HG02884 (cell line): ENCODE measurements at regions not wholly inside any gene's neighbourhood (a gene's known extent, or its start where the extent isn't known, plus 50 kb on each side); places are given as distances from the start of the nearest gene placed in this dataset.

Experiments
- ATAC-seq: cut with Tn5 transposase; IDR thresholded peaks from one replicate; pipeline ENCODE4 v1.9.1; 2021; ENCODE audit warnings: mild to moderate bottlenecking, moderate library complexity; ENCODE audit not compliant: unreplicated experiment

DNA sequence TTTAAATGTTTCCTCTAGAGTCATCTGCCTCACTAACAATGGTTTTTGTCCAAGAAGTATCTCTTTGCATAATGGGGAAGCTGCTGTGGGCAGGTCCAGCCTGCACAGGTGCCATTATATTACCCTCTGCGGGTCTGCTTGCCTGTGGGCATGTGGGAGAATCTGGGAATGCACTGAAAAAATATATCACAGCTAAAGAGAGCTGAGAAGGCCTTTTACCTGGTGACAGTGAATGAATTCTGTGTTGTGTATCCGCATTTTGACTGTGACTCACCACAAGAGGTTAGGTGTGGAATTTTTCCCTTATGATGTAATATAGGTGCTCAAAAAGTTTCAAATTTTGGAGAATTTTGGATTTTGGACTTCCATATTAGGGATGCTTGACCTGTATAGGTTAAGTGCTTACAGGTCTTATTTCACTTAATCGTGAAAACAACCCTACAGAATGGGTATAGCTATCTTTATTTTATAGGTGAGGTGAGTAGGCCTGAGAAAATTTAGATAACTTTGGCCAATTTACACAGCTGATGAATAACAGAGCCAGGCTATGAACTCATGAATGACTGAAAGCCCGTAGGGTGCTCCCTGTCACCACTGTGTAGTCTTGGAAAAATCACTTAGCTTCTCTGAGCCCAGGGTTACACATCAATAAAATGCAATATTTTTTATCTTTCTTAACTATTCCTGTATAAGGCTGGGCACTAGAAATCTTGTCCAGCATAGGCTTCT lies 198.0 kb upstream of the EPHA5 start:
- ATAC-seq = no peak

DNA sequence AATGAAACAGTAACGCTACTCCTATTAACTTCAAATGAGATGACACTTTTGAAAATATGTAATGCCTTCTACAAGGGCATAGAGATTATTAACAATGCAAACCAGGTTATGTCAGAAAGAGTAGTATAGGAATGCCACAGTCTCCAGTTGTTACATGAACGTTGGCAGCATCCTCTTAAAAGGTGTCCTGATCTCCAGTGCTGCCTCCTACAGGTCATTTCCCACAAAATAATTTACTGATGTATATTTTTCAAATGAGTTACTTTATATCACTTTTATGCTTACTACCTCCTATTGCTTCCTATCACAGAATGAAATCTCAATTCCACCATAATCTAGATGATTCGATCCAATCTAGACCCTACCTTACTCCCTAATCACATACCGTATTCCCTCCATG lies 195.2 kb upstream of the EPHA5 start:
- ATAC-seq = no peak

DNA sequence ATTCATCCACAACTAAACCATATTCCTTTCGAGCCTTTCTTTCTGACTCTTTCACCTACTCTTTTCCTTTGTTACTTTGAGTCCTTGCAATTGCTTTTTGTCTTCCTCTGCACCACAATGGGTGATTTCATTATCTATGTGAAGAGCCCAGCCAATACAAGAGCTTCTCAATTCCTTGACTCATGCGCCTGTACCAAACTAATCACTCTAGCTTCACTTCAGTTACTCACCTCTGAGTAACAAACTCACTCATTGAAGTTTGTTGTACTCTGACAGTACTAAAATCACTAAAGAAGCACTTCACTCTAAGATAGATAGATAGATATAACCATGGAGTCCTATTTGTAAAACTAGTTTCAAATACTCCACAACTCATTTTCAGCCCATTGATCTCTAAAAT lies 191.7 kb upstream of the EPHA5 start:
- no peak for ATAC-seq

DNA sequence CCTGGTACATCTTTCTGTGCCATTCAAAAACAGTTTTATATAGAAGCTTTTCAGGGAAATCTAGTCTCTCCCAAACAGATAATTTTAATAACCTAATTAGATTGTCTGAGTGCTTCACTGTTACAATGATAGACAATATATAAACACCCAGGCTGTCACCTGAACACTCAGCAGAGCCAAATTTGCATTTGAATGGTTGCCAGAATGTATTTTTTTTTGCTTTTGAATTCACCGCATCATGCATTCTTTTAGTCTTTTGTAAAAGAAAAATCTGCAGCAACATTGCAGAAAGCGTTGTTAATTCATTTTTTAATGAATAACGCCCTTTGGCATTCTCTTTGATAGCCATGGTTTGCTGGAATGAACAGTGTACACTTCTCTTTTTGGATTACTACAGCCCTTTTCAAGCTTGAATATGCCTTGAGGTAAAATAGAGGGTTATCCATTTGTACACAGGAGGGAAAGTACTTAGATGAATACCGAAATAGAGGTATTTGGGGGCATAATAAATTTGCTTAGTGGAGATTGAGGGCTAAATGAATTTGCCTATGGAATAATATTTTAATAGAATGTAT lies 175.0 kb upstream of the EPHA5 start:
- ATAC-seq = no peak

DNA sequence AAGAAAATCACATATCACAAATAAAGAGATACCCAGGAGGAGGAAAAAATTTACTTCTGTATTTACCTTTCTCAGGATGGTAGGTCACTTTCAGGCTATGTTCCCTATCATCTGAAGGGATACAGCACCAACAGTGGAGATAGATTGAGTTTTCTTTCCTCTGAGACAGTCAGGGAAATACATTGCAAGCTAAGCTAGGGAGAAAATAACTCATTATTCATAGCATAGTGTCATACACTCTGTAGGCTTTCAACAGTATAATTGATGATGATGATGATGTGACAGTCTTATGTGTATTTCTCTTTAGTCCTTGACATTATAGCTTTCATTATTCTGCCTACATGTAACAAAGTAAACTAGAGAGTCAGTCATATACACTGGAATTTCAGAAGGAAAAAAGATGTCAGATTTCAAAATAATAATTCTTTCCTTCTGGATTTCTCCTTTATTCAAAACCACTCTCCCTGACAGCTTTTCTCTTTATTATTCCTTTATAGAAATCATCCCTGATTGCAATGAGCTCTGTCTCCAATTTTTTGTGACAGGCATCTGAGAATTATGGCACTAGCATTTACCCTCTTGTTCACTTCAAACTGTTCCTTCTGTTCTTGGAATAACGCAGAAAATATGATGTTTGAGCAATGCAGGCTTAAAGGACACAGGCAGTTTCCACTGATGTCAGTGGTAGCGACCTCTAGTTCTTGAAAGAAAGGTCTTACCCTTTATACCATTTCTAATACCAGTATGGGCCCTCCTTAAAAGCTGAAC lies 169.1 kb upstream of the EPHA5 start:
- ATAC-seq = no peak

DNA sequence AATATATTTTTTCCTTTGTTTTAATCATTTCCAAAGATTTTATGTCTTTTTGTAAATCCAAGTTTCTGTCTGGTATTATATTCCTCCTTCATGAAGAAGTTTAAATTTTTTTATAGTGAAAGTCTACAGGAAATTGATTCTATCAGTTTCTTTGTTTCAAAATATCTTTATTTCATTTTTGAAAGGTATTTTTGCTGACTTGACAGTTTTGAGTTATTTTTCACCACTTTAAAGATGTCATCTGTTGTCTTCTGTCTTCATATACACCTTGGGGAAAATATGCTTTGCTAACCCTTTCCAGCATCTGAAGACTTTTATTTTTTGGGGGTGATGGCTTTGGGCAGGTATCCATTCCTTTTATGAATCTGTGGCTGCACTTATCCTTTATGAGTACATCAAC lies 164.4 kb upstream of the EPHA5 start:
- no peak for ATAC-seq

DNA sequence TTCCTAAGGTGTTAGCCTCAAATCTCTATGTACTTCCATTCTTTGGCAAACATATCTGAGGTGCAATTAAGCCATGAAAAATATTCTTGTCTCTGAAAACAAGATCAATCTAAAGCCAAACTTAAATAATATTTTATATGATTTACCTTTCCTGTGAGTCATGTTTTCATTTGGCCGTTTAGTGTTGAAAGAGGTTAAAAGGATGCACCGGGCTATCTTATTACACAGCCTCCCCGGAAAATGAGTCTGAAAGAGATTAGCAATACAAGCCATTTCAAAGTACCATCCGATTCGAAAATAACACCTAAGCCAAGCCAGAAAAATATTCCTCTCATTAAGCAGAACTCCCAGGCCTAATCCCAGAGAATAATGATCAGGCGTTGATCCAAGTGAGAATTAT lies 161.5 kb upstream of the EPHA5 start:
- ATAC-seq = no peak

DNA sequence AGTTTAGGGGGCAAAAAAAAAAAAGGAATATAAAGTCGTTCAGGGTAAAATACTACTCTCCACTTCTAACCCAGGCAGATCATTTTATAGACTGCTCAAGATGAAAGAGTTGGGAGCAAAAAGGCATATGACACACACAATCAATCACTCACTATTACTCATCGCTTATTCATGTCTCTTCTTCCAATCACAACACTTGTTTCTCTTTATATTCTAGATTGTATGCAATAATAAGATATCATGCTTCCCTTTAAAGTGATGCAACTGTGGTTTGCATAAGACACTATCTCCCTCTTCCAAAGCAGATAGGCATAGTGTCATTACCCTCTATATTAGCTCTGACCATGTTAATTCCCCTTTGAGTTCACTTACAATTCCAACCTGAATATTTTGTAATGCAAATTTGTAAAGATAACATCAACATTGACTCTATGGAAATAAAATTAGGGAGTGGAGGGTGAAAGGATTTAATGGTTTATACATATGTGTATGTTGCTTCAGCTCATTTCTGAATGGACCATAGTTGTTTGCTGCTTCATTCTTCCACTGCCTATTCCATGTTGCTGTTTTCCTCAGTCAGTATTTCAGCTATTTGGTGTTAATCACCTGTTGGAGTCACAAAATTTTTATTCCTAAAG lies 154.9 kb upstream of the EPHA5 start:
- no peak for ATAC-seq

DNA sequence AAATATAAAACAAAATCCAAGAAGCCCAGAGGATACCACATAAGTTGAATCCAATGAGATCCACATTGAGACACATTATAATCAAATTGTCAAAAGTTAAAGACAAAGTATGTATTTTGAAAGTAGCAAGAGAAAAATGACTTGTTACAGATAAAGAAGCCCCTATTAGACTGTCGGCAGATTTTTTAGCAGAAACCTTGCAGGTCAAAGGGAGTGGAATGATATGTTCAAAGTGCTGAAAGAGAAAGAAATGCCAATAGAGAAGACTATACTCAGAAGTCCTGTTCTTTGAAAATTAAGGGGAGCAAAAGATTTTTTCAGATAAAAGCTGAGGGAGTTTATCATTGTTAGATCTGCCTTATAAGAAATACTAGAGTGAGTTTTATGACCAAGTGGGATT lies 148.9 kb upstream of the EPHA5 start:
- ATAC-seq = no peak

DNA sequence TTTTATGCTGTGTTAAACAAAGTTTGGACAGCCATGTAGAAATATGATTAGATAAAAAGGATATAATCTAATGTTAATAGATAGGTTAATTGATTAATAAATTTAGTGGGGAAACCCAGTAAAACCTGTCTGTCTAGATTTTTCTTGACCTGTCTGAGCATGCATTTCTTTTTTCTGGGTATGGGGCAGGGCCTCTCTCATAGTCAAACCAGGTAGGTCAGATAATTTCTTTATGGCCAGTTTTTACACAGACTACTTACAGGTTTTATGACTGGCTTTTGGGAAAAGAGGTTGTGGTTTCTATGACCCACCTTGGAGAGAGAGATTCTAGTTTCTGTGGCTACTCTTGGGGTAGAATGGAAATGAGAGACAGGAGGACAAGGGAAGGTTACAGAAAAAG lies 135.6 kb upstream of the EPHA5 start:
- ATAC-seq = no peak

DNA sequence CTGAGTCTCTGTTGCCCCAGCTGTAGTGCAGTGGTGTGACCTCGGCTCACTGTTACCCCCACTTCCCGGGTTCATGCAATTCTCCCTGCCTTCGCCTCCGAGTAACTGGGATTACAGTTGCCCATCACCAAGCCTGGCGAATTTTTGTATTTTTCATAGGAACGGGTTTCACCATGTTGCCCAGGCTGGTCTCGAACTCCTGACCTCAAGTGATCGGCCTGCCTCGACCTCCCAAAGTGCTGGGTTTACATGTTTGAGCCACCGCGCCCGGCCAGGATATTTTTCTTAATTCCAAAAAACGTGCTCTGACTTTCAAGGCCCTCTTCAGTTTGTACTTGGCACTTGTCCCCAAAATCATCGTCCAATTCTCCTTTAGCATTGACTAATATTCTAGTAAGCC lies 129.2 kb upstream of the EPHA5 start:
- ATAC-seq = no peak

DNA sequence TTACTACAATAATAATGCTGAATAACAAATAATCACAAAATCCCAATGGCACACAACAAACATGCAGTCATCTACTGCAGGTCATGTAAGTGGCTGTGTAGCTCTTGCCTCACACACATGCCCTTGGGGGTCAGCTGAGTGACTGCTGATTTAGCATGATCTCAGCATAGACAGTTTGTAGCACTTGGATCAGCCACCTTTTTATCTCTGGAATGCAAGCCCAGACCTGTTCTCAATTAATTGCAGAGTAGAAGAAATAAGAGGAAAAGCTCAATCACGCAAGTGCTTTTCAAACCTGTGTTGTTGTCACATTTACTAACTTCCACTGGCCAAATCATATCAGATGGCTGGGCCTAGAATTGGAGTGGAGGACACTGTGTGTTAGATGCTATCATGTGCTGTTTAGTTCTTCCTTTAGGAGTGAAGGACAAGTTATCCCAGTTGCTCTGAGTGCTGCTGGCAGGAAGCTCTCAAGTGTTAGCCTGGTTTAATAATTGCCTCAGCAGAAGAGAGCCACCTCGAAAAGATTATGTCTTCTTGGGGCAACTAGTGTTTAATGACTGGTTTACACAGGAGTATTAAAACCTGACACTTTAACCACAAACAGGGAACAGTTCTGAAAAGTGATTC lies 128.3 kb upstream of the EPHA5 start:
- ATAC-seq = no peak

DNA sequence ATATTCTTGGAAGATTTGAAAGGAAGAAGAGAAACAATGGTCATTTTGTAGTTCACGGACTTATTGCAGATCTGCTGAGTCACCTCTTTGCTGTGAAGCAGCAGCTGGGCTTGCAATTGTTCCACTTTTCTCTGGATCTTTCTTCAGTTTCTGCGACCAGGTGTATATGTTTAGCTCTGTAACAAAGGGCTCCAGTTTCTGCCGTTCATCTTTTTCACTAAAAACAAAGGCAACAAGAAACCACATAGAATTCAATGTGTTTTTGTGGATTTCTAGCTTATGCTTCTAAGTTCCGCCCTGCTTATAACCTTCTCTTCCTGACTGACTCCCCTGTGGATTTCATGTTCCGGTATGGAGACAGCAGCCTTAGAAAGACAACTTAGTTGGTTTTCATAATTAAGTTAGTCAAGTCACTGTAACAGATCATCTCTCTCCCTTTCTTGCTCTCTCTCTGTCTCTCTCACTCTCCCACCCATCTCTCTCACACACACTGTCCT lies 121.6 kb upstream of the EPHA5 start:
- no peak for ATAC-seq

DNA sequence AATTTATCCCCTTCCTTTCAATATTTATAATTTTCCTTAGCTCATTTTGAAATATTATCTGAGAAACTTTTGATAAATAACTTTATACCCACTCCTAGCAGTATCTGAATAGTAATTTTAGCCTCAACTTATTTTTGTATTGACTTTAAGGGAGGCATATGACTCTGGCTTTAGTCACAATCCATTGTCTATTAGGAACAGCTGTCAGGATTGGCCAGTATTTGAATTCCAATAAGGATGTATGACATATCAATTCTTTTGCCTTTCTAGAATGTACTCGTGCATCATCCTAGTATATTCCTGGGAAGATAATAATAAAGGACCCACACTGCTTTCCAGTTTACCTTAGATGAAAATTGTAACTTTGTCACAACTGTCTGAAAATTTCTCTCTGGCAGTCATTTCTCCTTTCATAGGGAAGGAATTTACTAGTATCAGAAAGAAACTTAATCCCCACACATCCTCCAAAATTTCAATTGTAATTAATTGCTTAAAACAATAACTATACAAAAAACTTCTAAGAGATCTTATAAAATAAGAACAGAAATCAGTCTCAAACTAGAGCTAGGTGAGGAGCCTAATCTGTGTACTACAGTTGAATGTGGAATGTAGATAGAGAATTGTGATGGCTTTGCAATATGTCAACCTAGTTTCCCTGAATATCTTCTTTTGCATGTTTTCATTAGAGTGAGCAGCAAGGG lies 121.0 kb upstream of the EPHA5 start:
- no peak for ATAC-seq

DNA sequence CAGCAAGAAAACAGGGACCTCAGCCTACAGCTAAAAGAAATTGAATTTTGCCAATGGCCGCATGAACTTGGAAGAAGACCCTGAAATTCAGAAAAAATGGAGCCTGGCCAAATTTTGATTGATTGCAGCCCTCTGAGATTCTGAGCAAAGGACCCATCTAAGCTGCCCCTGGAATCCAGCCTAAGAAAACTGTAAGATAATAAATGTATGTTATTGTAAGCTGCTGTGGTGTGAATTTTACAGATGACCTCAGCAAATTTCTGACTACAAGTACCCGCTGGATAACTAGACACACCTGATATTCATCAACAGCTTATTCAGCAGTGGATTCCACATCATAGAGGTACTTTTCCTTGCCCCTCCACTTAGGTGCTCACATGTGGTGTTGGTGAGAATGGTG lies 119.5 kb upstream of the EPHA5 start:
- ATAC-seq = no peak

DNA sequence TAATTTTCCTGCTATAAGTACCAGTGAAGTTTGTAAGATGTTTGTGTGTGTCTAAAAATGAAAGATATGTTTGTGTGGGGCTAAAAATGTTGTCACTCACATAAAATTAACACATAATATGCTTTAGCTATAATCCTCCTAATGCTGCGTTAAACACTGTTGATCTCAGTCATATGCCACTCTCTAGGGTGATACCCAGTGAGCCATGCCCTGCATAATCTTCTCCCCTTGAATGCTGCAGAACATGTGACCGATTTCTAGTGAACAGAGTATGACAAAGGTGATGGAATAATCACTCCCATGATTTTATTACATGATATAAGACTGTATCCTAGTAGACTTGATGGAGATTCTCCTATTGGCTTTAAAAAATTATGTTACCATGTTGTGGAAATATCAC lies 119.1 kb upstream of the EPHA5 start:
- no peak for ATAC-seq

DNA sequence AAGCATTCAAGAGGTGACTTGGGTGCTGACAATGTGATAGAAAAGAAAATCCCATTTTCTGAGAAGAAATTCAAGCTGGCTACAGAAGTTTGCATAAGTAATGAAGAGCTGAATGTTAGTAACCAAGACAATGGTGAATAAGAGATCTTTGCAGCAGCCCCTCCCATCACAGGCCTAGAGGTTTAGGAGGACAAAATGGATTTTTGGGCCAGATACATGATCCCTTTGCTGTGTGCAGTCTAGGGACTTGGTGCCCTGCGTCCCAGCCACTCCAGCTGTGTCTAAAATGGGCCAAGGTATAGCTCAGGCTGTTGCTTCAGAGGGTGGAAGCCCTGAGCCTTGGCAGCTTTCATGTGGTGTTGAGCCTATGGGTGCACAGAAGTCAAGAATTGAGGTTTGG lies 107.0 kb upstream of the EPHA5 start:
- no peak for ATAC-seq

DNA sequence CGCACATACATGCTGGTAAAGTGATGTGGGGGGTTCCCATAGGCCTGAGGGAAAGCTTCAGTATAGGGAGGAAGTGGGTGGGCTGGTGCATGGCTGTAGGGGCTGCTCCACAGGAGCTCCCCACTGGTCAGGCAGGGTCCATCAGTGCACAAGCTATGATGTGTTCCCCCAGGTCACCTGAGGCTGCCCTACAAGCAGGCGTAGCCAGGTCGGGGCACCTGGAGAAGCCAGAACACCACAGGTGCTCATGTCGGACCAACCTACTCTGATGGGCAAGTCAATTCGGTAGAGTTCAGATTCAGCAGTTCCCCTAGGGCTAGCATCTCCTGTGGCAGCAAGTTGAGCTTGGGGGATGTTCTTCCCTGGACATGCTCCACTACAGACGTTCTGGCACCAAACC lies 103.3 kb upstream of the EPHA5 start:
- ATAC-seq = no peak

DNA sequence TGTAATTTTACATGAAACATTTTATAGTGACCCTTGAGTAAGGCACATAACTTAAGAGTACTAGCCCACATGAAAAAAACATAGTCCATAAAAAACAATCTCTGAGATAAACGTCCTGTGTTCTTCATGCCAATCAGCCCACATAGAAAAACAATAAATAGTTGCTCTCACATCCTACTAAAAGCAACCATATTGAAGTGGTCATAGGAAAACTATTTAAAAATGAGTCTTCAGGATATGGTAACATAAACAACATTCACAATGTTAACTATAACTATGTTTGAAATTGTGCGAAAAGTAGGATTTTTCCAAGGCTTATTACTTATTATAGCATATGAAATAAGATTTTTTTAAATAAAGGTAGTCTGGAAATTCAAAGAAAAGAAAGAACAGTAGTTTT lies 77.1 kb upstream of the EPHA5 start:
- ATAC-seq = no peak

DNA sequence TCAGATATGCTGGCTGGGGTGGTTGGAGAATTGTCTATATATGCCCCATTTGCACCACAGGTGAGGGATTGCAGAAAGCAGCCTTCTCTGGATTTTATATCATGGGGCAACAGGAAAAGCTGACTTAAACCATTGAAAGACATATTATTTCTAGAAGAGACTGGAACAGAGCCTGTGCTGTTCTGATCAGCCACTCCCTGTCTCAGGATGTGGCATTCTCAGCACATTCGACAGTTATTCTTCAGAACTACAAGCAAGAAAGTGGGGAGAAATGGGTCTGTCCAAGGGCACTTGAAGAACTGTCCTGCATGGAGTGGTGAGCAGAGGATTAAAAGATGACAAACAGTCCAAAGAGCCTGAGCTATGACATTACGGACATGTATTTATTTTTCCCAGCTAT lies 67.8 kb upstream of the EPHA5 start:
- ATAC-seq = no peak

DNA sequence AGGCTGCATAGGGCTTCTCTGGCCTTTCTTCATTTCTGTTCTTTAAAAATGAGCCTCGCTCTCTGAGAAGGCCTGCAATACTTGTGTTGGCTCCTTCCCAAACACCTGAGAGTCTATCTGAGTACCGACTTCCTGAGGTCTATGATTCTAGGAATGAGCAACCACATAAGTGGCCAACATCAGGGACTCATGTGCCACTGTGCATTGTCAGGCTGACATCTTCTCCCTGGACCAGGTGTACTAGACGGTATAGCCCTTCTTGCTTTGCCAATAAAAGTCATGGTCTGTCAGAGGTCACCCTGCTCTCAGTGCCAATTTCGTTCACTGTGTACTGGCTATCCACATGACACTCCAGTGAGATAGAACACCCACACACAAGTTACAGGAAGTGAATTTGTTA lies 67.4 kb upstream of the EPHA5 start:
- no peak for ATAC-seq
